IPS-18a (cell line): ENCODE measurements at regions not wholly inside any gene's neighbourhood (a gene's known extent, or its start where the extent isn't known, plus 50 kb on each side); places are given as distances from the start of the nearest gene placed in this dataset.
"Not testable (repeated sequence)": the region's sequence is repeated elsewhere in the genome, so short reads cannot be mapped to it uniquely, and the experiment has no call there.

ENCODE experiments used
- H3K27ac ChIP-seq: one replicate; pipeline ENCODE4 v1.5.1; 2013; ENCODE audit warnings: low read length
- H3K27me3 ChIP-seq: one replicate; pipeline ENCODE4 v1.6.1; 2013; ENCODE audit warnings: mild to moderate bottlenecking, low read length; ENCODE audit not compliant: control insufficient read depth, insufficient read depth
- H3K36me3 ChIP-seq: one replicate; pipeline ENCODE4 v1.6.1; 2013; ENCODE audit warnings: low read depth, low read length; ENCODE audit not compliant: control insufficient read depth
- H3K4me1 ChIP-seq: one replicate; pipeline ENCODE4 v1.6.1; 2013; ENCODE audit warnings: low read depth, low read length; ENCODE audit not compliant: control insufficient read depth
- H3K4me3 ChIP-seq: one replicate; pipeline ENCODE4 v1.5.1; 2013; ENCODE audit warnings: low read length
- H3K9ac ChIP-seq: one replicate; pipeline ENCODE4 v1.6.1; 2013; ENCODE audit warnings: mild to moderate bottlenecking, low read length, moderate library complexity
- H3K9me3 ChIP-seq: one replicate; pipeline ENCODE4 v1.6.1; 2013; ENCODE audit warnings: low read depth, low read length; ENCODE audit not compliant: control insufficient read depth

- Histone ChIP-seq H3K27me3 (no peaks in the 10 kb centered on the region), H3K9me3 (no peaks in the 10 kb centered on the region), H3K27ac (no peak overlapping the region)
These were observed 487.4 kb upstream of the SALL3 start for GRCh38 chr18:78492064-78492812.

GRCh38 chr18:78492813-78493371, 486.7 kb upstream of the SALL3 start:
- H3K27ac ChIP-seq = no peak overlapping the region
- no peak overlapping the region for H3K4me3 ChIP-seq
- no peaks in the 10 kb centered on the region for H3K4me1 ChIP-seq
- H3K36me3 ChIP-seq = no peaks in the 10 kb centered on the region
- H3K27me3 ChIP-seq = no peaks in the 10 kb centered on the region
- H3K9me3 ChIP-seq = no peaks in the 10 kb centered on the region
- no peak overlapping the region for H3K9ac ChIP-seq

More at GRCh38 chr18:78492064-78492812, 487.4 kb upstream of the SALL3 start:
- no peaks in the 10 kb centered on the region for H3K36me3 ChIP-seq
- no peak overlapping the region for H3K9ac ChIP-seq
- H3K4me3 ChIP-seq = no peak overlapping the region
- no peaks in the 10 kb centered on the region for H3K4me1 ChIP-seq

- H3K9ac ChIP-seq, H3K36me3 ChIP-seq, H3K27me3 ChIP-seq, H3K27ac ChIP-seq, H3K4me1 ChIP-seq, H3K4me3 ChIP-seq, H3K9me3 ChIP-seq: not testable (repeated sequence)
These were observed 486.1 kb upstream of the SALL3 start for GRCh38 chr18:78493490-78493889.

GRCh38 chr18:78494204-78495085, 485.2 kb upstream of the SALL3 start:
- Histone ChIP-seq H3K9me3 (no peaks in the 10 kb centered on the region), H3K27me3 (no peaks in the 10 kb centered on the region), H3K36me3 (no peaks in the 10 kb centered on the region), H3K4me3 (no peak overlapping the region), H3K9ac (no peak overlapping the region), H3K4me1 (no peaks in the 10 kb centered on the region), H3K27ac (no peak overlapping the region)

- no peaks in the 10 kb centered on the region for H3K36me3 ChIP-seq
- H3K27ac ChIP-seq = no peak overlapping the region
- H3K9me3 ChIP-seq = no peaks in the 10 kb centered on the region
- no peak overlapping the region for H3K4me3 ChIP-seq
- H3K9ac ChIP-seq = no peak overlapping the region
- H3K4me1 ChIP-seq = no peaks in the 10 kb centered on the region
- H3K27me3 ChIP-seq = no peaks in the 10 kb centered on the region
These were observed 484.1 kb upstream of the SALL3 start for GRCh38 chr18:78495550-78495949.

GRCh38 chr18:78496079-78496478, 483.5 kb upstream of the SALL3 start:
- Histone ChIP-seq H3K9me3 (no peaks in the 10 kb centered on the region), H3K27me3 (no peaks in the 10 kb centered on the region), H3K27ac (no peak overlapping the region), H3K4me3 (no peak overlapping the region), H3K4me1 (no peaks in the 10 kb centered on the region), H3K36me3 (no peaks in the 10 kb centered on the region), H3K9ac (no peak overlapping the region)

- Histone ChIP-seq H3K9me3 (no peaks in the 10 kb centered on the region), H3K4me1 (no peaks in the 10 kb centered on the region), H3K9ac (no peak overlapping the region), H3K27me3 (no peaks in the 10 kb centered on the region), H3K36me3 (no peaks in the 10 kb centered on the region), H3K4me3 (no peak overlapping the region), H3K27ac (no peak overlapping the region)
These were observed 482.0 kb upstream of the SALL3 start for GRCh38 chr18:78497641-78498040.

- no peak overlapping the region for H3K4me3 ChIP-seq
- no peaks in the 10 kb centered on the region for H3K4me1 ChIP-seq
- no peaks in the 10 kb centered on the region for H3K27me3 ChIP-seq
These were observed 480.0 kb upstream of the SALL3 start for GRCh38 chr18:78499586-78499985.

GRCh38 chr18:78501251-78501650, 478.4 kb upstream of the SALL3 start:
- no peak overlapping the region for H3K27ac ChIP-seq
- no peaks in the 10 kb centered on the region for H3K4me1 ChIP-seq
- H3K27me3 ChIP-seq = no peaks in the 10 kb centered on the region
- no peak overlapping the region for H3K4me3 ChIP-seq
- H3K9me3 ChIP-seq = no peaks in the 10 kb centered on the region
- H3K36me3 ChIP-seq = no peaks in the 10 kb centered on the region
- H3K9ac ChIP-seq = no peak overlapping the region

More at GRCh38 chr18:78499586-78499985, 480.0 kb upstream of the SALL3 start:
- Histone ChIP-seq H3K9me3 (no peaks in the 10 kb centered on the region), H3K9ac (no peak overlapping the region), H3K27ac (no peak overlapping the region), H3K36me3 (no peaks in the 10 kb centered on the region)

- Histone ChIP-seq H3K4me1 (peaks cover 8% of the 10 kb centered on the region), H3K9ac (no peak overlapping the region), H3K36me3 (no peaks in the 10 kb centered on the region), H3K27me3 (peaks cover 10% of the 10 kb centered on the region), H3K27ac (no peak overlapping the region), H3K4me3 (no peak overlapping the region), H3K9me3 (no peaks in the 10 kb centered on the region)
These were observed 476.5 kb upstream of the SALL3 start for GRCh38 chr18:78503129-78503528.

GRCh38 chr18:78505851-78506461, 473.7 kb upstream of the SALL3 start:
- H3K4me3 ChIP-seq = no peak overlapping the region
- peaks cover 10% of the 10 kb centered on the region for H3K27me3 ChIP-seq
- H3K27ac ChIP-seq = no peak overlapping the region
- H3K9me3 ChIP-seq = no peaks in the 10 kb centered on the region
- H3K4me1 ChIP-seq = peaks cover 8% of the 10 kb centered on the region
- H3K36me3 ChIP-seq = no peaks in the 10 kb centered on the region
- H3K9ac ChIP-seq = peak overlapping the region; percentile 36
